Caco-2 (cell line): ENCODE measurements at regions not wholly inside any gene's neighbourhood (a gene's known extent, or its start where the extent isn't known, plus 50 kb on each side); places are given as distances from the start of the nearest gene placed in this dataset.

Experiments
- BruUV-seq: library from RNA; stranded (reverse); fragments of 400-500 nt; replicated peaks from 2 replicates; lab custom pipeline; 2021; lab: Mats Ljungman, UMichigan
- CTCF ChIA-PET: fragments of 300-600 bp; sonication (Branson Sonifier 250); formaldehyde crosslinking; loops from one replicate; lab custom pipeline; 2022; ENCODE audit warnings: antibody characterized with exemption; lab: Charles Lee
- POLR2A ChIA-PET: fragments of 300-600 bp; sonication (Branson Sonifier 250); formaldehyde crosslinking; loops from one replicate; lab custom pipeline; 2022; ENCODE audit warnings: antibody characterized with exemption; lab: Charles Lee
- DNase-seq, 2 experiments: peaks; one replicate each; pipeline versions ENCODE4 v3.0.0 to v3.0.0-alpha.2; 2020 to 2022
- H3K27me3 ChIP-seq: replicated peaks from 2 replicates; pipeline ENCODE4 v1.6.0; 2011; ENCODE audit warnings: low read length; ENCODE audit not compliant: control insufficient read depth, insufficient read depth
- H3K36me3 ChIP-seq: 2 replicates; pipeline ENCODE4 v1.5.1; 2011; ENCODE audit warnings: low read length; ENCODE audit not compliant: control insufficient read depth, insufficient read depth
- H3K4me1 ChIP-seq: fragments of 250-450 bp; sonication (Bioruptor Pico); 2 replicates; pipeline ENCODE4 v1.5.1; 2020; ENCODE audit warnings: mild to moderate bottlenecking
- H3K4me3 ChIP-seq: 2 replicates; pipeline ENCODE4 v1.5.1; 2011; ENCODE audit warnings: low read depth, mild to moderate bottlenecking, control low read depth, low read length
- H3K9me3 ChIP-seq: fragments of 250-450 bp; sonication (Bioruptor Pico); 2 replicates; pipeline ENCODE4 v1.5.1; 2020; ENCODE audit warnings: mild to moderate bottlenecking, moderate library complexity
- H3K27ac Mint-ChIP-seq: one replicate; pipeline ENCODE4 v1.8.0; 2022; ENCODE audit warnings: mixed read lengths; ENCODE audit not compliant: unreplicated experiment
- H3K27me3 Mint-ChIP-seq: one replicate; pipeline ENCODE4 v1.8.0; 2022; ENCODE audit warnings: mixed read lengths; ENCODE audit not compliant: insufficient read depth, unreplicated experiment
- H3K36me3 Mint-ChIP-seq: one replicate; pipeline ENCODE4 v1.8.0; 2022; ENCODE audit warnings: mild to moderate bottlenecking, mixed read lengths; ENCODE audit not compliant: insufficient read depth, unreplicated experiment
- H3K4me1 Mint-ChIP-seq: one replicate; pipeline ENCODE4 v1.8.0; 2022; ENCODE audit warnings: low read depth, mixed read lengths; ENCODE audit not compliant: unreplicated experiment
- H3K4me3 Mint-ChIP-seq: one replicate; pipeline ENCODE4 v1.8.0; 2022; ENCODE audit warnings: mild to moderate bottlenecking, moderate library complexity, mixed read lengths; ENCODE audit not compliant: unreplicated experiment
- H3K9me3 Mint-ChIP-seq: one replicate; pipeline ENCODE4 v1.8.0; 2022; ENCODE audit warnings: mixed read lengths; ENCODE audit not compliant: unreplicated experiment
- CTCF ChIP-seq, 2 experiments: fragments of 200-600 bp in 1 of 2; IDR thresholded peaks; 1 replicate in 1 of 2; 2 replicates in 1 of 2; pipeline versions ENCODE4 v1.5.1 to v1.8.0; 2011 to 2022; ENCODE audit warnings: antibody characterized with exemption in 1 of 2, control low read depth in 1 of 2, inconsistent platforms in 1 of 2, low read depth in 1 of 2, low read length in 1 of 2, mild to moderate bottlenecking in 1 of 2, moderate library complexity in 1 of 2; ENCODE audit not compliant: insufficient read depth in 1 of 2, severe bottlenecking in 1 of 2, unreplicated experiment in 1 of 2
- intact Hi-C: fragments of 100-400 bp; cut with micrococcal nuclease; formaldehyde crosslinking; loops from one replicate; pipeline ENCODE4 v1.10.0; 2022; ENCODE audit not compliant: unreplicated experiment

GRCh38 chr15:53310709-53311108, 448.8 kb downstream of the WDR72 start:
- Histone ChIP-seq H3K4me1 (no peaks in the 10 kb centered on the region), H3K4me3 (no peak overlapping the region), H3K27me3 (no peaks in the 10 kb centered on the region), H3K36me3 (no peaks in the 10 kb centered on the region), H3K9me3 (no peaks in the 10 kb centered on the region)
- no peak overlapping the region for H3K4me3 Mint-ChIP-seq
- CTCF ChIA-PET, result no interaction called here
- POLR2A ChIA-PET, result no interaction called here
- no peaks in the 10 kb centered on the region for H3K4me1 Mint-ChIP-seq
- no peaks in the 10 kb centered on the region for H3K9me3 Mint-ChIP-seq
- TF ChIP-seq CTCF (IDR thresholded peaks at IDR 0.05; ENCODE audit: insufficient read depth in 1 of 2, low read depth in 1 of 2, low read length in 1 of 2, severe bottlenecking in 1 of 2, unreplicated experiment in 1 of 2), result no peak
- H3K27me3 Mint-ChIP-seq, result peaks cover 7% of the 10 kb centered on the region
- intact Hi-C loops, result no loop called here
- BruUV-seq, result no TSS peak
- DNase-seq, result no peak
- no peaks in the 10 kb centered on the region for H3K36me3 Mint-ChIP-seq
- no peak overlapping the region for H3K27ac Mint-ChIP-seq

- Histone ChIP-seq H3K9me3 (no peaks in the 10 kb centered on the region), H3K27me3 (no peaks in the 10 kb centered on the region), H3K4me1 (no peaks in the 10 kb centered on the region), H3K36me3 (no peaks in the 10 kb centered on the region), H3K4me3 (no peak overlapping the region)
- no peak overlapping the region for H3K4me3 Mint-ChIP-seq
- no peaks in the 10 kb centered on the region for H3K9me3 Mint-ChIP-seq
- POLR2A ChIA-PET, result no interaction called here
- intact Hi-C loops, result loop anchor here (10.0 kb wide), 1 partner anchor 207 kb away; no protein-coding TSS in a partner anchor
- no peak for DNase-seq
- CTCF ChIA-PET, result no interaction called here
- H3K27ac Mint-ChIP-seq, result no peak overlapping the region
- no TSS peak for BruUV-seq
- TF ChIP-seq CTCF (IDR thresholded peaks at IDR 0.05; ENCODE audit: insufficient read depth in 1 of 2, low read depth in 1 of 2, low read length in 1 of 2, severe bottlenecking in 1 of 2, unreplicated experiment in 1 of 2), result no peak
- peaks cover 6% of the 10 kb centered on the region for H3K27me3 Mint-ChIP-seq
- no peaks in the 10 kb centered on the region for H3K4me1 Mint-ChIP-seq
- no peaks in the 10 kb centered on the region for H3K36me3 Mint-ChIP-seq
Observed at GRCh38 chr15:53307952-53308624, 451.4 kb downstream of the WDR72 start.

GRCh38 chr15:53305554-53305953, 453.9 kb downstream of the WDR72 start:
- Mint-ChIP-seq H3K4me3 (no peak overlapping the region), H3K27me3 (peaks cover 5% of the 10 kb centered on the region), H3K9me3 (peaks cover 9% of the 10 kb centered on the region), H3K4me1 (no peaks in the 10 kb centered on the region), H3K27ac (no peak overlapping the region), H3K36me3 (no peaks in the 10 kb centered on the region)
- Histone ChIP-seq H3K4me1 (no peaks in the 10 kb centered on the region), H3K36me3 (no peaks in the 10 kb centered on the region), H3K9me3 (no peaks in the 10 kb centered on the region), H3K27me3 (no peaks in the 10 kb centered on the region), H3K4me3 (no peak overlapping the region)
- intact Hi-C loops, result loop anchor here (10.0 kb wide), 1 partner anchor 209 kb away; no protein-coding TSS in a partner anchor
- POLR2A ChIA-PET, result no interaction called here
- CTCF ChIA-PET, result no interaction called here
- DNase-seq, result no peak
- TF ChIP-seq CTCF (IDR thresholded peaks at IDR 0.05; ENCODE audit: insufficient read depth in 1 of 2, low read depth in 1 of 2, low read length in 1 of 2, severe bottlenecking in 1 of 2, unreplicated experiment in 1 of 2), result no peak
- BruUV-seq, result no TSS peak
